HG03108 (cell line): ENCODE measurements at regions not wholly inside any gene's neighbourhood (a gene's known extent, or its start where the extent isn't known, plus 50 kb on each side); places are given as distances from the start of the nearest gene placed in this dataset.
"Not testable (repeated sequence)": the region's sequence is repeated elsewhere in the genome, so short reads cannot be mapped to it uniquely, and the experiment has no call there.

Source experiments
- ATAC-seq: cut with Tn5 transposase; IDR thresholded peaks from one replicate; pipeline ENCODE4 v1.9.1; 2021; ENCODE audit warnings: moderate library complexity; ENCODE audit not compliant: unreplicated experiment

DNA sequence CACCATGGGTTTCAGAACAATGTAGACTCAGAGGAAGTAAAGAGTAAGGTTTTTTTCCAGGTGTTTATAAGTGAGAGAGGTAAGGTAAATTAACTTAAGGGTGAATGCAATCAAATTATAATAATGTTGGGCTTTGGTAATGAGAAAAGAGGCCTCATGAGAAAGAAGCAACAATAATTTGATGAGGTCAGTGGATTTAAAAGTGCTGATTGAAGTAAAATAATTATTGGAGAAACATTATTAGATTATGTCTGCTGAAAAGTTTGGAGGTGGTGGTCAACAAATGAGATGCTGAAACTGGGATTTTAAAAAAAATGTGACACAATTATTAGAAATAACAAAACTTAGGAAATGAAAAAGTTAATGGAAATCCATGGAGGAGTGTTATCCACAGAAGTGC lies 187.4 kb upstream of the BRINP3 start:
- no peak for ATAC-seq

DNA sequence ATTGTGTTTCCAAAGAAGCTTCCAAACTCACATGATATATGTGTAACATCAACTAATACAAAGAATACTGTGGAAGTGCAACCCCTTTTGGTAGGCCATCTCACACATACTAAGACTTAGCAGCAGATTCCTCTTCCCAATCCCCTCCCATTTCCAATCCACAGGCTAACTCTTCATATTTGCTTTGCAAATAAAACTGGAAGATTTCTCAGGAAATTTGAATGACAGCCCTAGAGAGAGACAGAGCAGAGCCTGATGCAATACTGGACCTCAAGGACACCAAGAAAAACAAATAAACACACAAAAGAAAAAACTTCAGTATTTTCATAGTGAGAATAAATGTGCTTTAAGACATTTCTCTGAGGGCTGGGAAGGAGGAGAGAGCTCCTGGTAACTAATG lies 190.2 kb upstream of the BRINP3 start:
- ATAC-seq: no peak

DNA sequence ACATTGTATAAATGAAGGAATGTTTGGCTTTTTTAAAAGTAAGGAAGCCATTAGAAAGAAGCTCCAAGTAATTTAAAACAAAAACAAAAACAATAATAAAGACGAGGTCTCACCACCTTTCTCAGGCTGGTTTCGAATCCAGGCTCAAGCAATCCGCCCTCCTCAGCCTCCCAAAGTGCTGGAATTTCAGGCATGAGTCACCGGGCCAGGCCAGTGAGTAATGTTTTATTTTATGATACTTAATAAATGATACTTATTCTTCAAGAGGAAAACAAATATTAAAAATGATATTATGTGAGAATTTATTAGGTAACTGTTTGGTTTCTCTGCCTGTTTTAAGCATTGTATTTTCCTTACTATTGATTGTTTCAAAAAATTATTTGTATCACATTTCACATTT lies 201.4 kb upstream of the BRINP3 start:
- no peak for ATAC-seq

DNA sequence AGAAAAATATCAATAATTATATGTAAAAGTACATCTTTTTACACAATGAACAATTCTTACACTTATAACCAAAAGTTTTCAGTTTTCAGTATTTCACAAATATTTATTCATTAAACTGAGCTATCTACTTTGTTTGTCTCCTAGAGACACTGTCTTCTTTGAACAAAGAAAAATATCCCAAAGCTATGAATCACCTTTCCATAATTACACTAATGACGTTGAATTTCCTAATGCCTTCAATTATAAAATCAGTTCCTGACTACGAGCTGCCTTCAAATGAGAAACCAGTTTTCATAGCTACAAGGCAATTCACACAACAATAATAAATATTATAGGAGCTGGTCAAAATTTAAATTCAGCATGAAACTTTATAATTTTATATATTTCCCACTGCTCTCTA lies 201.8 kb upstream of the BRINP3 start:
- no peak for ATAC-seq

DNA sequence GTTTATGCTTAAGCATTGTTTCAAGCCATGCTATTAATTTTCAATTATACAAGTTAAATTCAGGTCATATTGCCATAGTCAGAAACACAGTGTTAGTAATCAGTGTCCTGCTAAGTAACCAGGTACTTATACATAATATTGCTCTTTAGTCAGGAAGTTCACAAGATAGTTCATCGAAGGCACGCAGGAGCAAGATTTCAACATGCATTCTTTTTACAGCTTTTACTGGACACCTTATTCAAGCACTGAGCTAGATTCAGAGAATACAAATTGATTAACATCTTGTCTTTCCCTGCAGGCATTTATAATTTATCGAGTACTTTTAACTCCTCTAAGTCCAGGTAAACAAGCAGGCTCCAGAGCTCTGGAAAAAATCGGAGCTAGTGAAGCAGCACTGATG lies 202.3 kb upstream of the BRINP3 start:
- ATAC-seq: no peak

DNA sequence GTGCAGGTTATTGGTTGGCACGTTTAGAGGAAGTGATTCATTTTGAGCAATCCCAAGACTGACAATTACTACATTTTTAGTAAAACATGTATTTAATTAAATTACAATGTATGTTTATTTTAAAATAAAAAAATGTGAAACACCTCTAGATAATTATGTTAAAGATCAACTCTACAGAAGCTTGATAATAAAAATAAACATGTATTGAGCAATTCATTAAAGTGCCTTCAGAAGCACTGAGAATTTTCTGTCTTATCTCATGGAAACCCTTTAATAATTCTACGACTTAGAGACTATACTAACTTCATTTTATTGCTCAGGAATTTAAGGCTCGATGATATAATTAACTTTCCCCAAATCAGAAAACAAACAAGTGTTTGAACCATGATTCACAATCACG lies 208.0 kb upstream of the BRINP3 start:
- ATAC-seq: no peak

DNA sequence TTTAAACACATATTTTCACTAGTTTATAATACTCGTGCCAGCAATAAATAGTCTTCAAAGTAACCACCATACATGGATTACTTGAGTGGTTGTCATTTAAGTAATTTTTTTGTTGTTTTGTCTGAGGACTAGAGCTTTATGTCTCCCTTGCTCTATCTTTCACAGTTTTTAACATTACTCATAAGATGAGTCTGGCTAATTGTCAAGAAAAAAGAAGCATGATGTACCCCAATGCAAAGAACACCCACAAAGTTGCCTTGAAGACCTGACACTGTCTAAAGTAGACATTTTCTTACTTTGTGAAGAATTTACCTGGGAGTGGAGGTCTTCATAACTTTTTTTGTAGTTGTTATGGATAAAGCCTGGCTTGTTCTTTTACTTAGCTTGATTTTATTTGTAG lies 210.4 kb upstream of the BRINP3 start:
- ATAC-seq: no peak

DNA sequence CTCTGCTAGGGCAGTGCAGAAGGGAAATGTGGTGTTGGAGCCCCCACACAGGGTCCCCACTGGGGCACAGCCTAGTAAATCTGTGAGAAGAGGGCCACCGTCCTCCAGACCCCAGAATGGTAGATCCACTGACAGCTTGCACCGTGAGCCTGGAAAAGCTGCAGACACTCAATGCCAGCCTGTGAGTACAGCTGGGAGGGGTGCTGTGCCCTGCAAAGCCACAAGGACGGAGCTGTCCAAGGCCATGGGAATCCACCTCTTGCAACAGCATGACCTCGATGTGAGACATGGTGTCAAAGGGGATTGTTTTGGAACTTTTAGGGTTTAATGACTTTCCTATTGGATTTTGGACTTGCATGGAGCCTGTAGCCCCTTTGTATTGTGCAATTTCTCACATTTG lies 220.8 kb upstream of the BRINP3 start:
- ATAC-seq: not testable (repeated sequence)

DNA sequence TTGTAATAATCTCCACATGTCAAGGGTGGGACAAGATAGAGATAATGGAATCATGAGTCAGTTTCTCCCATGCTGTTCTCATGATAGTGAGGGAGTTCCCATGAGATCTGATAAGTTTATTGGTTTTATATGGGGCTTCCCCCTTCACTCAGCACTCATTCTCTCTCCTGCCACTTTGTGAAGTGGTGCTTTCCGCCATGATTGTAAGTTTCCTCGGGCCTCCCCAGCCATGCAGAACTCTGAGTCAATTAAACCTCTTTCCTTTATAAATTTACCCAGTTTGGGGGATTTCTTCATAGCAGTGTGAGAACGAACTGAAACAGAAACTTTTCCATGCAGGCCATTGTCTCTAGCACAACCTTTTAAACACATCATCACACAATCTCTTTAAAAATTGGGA lies 221.5 kb upstream of the BRINP3 start:
- ATAC-seq: no peak

DNA sequence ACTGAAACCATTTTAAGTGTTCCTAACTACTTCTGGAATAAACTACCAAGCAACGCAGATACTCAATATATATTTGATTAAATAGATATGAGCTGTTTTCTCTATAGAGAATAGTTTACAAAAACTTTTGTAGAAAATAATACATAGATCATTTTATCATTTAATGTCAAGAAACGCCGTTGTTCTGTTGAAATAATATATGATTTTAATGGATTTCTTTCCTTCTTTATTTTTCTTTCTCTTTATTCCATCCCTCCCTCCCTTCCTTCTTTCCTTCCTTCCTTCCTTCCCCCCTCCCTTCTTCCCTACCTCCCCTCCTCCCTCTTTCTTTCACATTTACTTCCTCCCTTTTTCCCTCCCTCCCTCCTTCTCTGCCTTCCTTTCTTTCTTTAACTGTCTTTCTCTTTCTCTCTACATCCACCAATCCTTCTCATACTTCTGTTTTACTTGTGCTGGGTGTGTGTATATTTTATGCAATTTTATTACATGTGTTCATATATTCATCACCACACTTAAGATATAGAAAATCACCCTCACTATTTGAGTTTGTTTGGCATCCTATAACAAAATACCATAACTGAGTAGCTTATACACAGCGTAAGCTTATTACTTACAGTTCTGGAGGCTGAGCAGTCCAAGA lies 230.9 kb upstream of the BRINP3 start:
- ATAC-seq: no peak

DNA sequence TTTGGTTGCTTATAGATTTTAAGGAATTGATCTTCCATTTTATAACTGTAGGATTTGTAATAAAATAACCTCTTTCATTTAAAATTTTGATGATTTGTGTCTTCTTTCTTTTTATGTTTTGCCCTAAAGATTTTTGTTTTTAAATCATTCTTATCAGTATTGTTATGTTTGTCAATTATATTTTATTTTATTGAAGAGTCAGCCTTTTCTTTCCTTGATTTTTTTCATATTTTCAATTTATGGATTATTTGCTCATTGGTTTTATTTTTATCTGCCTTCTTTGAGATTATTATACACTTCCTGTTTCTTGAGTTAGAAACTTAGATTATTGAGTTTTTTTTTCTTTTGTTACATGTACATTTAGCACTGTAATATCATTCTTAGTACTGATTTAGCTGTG lies 233.4 kb upstream of the BRINP3 start:
- no peak for ATAC-seq

DNA sequence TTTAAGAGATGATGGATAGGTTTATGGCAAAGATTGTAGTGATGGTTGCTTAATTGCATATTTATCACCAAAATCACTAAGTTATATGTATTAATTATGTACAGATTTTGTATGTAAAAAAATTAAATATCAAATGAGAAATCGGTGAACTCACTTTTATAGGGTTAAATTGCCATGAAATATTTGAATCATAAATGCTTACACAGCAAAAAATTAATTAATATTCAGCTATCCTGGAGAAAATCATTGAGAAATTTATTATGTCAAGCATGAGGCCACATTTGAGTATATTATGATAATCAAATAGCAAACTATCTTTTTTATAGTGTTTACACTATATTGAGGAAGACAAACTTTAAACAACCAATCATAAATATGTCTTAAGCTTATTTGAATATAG lies 239.4 kb upstream of the BRINP3 start:
- ATAC-seq: no peak

DNA sequence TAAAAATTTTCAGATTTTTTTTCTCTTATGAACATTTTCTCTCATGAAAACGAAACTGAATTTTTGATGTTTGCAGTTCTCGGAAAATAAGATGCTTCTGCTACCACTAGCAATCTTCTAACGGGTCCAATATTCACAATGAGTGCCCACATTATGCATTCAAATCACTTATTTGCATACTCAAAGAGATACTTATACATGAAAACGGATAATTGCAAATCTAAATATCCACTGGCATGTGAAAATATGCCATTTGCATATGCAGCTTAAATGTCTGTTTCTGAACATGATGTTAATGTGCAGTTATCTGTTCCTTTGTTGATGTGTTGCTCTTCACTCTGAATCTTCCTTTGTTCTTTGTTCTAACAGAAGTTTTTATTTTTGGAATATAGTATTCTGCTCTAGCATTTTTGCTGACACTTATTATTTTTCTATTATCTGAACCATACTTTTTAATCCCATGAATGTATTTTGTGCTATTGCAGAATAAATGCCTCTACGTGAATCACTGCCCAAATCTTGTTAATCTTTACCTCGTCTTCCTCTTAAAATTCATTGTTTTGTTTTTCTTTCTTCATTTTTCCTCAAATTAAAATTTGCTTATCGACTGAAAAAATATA lies 259.4 kb upstream of the BRINP3 start:
- no peak for ATAC-seq

DNA sequence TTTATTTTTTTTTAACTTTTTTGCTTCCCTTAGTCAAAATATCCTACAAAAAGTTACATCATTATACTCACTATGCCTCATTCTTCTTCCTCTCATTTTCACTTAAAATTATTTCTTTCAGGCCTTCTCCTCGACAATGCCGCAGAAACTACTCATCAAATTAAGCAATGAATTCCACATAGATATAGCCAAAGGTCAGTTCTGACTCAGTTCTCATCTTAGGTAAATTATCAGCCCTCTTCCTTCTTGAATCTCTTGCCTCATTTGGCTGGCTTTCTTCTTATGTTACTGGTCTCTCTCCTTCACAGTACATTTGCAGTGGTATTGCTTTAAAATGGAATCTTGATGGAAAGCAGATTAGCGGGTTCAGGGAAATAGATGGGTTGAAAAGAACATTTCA lies 260.7 kb upstream of the BRINP3 start:
- no peak for ATAC-seq

DNA sequence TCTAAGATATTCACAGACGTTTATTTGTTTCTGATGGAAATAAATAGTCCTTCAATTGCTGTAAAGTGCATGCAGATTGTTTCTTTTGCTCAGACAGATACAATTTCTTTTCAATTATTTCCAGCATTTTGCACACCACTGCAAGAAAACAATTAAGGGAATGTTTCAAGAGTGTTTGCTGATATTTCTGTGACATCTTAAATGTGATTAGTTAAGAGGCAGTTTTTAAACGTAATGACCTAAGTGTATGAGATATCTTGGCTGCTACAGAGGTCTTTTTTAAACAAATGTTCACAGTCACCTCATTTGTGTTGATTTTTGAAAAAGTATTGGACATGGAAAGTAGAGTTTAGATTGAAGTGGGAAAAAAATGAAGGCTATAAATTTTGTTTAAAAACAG lies 262.3 kb upstream of the BRINP3 start:
- no peak for ATAC-seq

DNA sequence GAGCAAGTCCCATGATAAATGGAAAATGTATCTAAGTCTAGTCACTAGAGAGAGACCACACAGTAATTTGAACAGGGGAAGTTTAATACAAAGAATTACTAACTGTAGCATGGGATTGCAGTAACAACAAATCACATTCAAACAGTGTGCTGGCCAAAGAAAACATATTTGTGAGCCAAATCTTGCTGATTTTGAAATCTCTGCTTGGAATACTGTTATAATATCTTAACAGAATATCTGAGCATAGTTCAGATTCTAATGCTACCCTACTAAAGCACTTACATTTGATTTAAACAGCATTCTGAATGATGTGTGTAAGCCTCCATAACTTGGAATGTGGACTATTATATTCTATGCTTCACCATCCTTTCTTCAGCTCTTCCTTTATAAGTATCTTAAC lies 270.0 kb upstream of the BRINP3 start:
- no peak for ATAC-seq

DNA sequence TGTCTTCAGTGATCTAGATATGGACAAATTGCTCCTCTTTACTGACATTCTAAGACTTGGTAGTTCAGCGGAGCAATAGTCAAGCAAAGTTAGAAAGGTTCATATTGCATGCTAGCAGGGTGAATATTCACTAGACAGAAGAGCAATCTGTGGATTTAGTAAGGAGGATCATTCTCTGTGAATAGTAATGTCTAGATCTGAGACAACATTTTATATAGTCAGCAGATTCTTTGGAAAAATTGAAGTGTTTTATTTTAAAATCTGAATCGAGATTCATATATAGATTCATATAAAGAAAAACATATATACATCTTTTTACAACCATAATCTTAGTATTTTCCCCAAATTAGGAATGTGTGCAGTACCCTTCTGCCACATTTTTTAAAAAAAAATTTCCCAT lies 274.5 kb upstream of the BRINP3 start:
- ATAC-seq: no peak

DNA sequence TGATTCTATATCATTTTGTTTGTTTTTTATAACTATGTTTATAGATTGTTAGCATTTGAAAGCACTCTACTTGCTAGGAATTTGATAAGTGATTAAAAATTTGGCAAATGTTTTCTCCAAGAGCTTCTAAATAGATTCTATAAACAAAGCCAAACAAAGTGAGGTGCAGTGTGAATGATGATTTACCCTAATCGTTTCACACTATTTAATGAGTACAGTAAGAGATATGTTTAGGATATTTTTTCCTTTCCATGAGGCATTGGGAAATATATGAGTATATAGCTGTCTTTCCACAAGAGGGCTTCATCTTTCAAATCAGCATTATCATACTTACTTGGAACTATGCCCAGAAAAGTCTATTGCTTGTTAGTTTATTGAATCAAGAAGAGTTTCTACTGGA lies 277.0 kb upstream of the BRINP3 start:
- no peak for ATAC-seq

DNA sequence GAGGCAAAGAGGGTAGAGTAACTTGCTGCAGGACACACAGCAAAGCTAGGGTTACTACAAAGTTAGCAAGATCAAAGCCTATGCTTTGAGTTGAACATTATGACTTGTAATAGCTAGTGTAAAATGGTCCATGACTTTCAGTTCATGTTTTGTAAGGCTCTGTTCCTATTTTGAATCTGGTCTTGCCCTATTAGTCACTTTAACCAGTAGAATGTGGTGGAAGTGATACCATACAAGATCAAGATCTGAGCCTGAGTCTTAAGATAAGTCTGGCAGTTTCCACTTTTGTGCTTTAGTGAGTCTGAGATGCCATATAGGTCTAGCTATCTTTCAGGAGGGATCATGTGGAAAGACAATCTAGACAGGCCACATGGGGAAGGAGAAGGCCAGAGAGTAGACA lies 282.1 kb upstream of the BRINP3 start:
- no peak for ATAC-seq

DNA sequence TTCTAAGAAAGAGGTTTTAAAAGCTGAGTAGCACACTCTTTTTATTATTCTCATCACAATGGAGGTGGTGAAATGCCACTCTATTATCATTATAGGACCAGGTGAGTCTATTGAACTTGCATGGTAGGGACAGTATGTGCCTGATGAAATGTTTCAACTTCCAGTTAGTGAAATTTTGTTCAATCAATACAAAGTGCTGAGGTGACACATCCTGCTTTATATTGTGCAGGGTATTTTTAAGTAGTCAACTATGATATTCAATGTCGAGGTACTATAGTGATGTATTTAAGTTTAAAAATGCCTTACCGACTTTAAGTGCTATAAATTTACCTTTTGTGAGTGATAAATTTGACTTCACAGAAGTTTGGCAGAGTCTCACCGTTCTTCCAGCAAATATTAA lies 284.7 kb upstream of the BRINP3 start:
- no peak for ATAC-seq

DNA sequence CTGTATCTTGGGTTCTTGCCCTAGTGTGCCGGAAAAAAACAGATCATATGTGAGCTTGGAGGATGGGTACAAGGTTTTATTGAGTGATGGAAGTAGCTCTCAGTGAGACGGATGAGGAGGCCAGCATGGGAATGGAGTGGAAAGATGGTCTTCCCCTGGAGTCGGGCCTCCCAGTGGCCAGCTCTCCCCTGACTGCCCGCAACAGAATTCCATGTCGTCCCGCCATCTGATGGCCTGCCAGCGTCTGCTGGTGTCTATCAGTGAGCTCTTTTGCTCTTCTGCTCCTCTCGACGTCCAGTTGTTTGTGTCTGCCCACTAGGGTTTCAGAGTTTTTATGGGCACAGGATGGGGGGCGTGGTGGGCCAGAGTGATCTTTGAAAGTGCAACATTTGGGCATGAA lies 315.2 kb upstream of the BRINP3 start:
- no peak for ATAC-seq

DNA sequence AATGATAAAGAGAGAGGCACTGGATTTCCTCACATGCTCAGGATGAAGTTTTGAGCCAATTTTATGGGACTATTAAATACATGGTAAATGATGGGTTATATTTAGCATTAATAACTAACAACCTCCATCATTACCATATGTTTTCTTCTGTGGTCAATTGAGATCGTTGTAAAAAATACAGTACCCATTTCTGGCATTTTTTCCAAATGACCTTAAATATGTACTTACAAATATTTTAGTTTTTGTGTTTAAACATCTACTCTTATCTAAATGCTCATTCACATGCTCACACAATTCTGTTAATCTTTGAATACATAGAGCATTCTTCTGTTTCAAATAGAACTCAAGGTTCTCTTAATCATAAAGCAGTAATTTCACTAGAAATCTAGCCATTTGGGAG lies 330.0 kb upstream of the BRINP3 start:
- no peak for ATAC-seq

DNA sequence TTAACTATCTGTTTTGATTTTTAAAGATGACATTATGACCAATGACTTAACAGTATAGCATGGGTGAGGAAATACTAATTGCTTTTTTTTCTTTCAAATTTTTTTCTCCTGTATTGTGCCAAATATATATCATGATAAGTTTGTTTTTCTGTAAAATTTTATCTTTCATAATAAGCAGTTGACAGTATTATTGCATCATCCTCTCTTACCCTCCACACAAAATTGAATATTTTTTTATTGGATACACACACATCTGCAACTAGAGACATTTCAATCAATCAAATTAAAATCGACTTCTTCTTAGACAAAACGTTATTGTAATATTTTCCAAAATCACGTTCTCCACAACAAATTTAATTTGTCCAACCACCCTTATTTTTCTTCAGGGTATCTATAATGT lies 330.4 kb upstream of the BRINP3 start:
- no peak for ATAC-seq
